DOHH2 (cell line): ENCODE measurements at regions not wholly inside any gene's neighbourhood (a gene's known extent, or its start where the extent isn't known, plus 50 kb on each side); places are given as distances from the start of the nearest gene placed in this dataset.

Source experiments
- CTCF ChIP-seq: fragments of 200-600 bp; sonication (generic); IDR thresholded peaks from one replicate; pipeline ENCODE4 v1.5.1; 2014; ENCODE audit warnings: antibody characterized with exemption, mild to moderate bottlenecking, low read depth, low read length; ENCODE audit not compliant: poor library complexity, severe bottlenecking
- EZH2phosphoT487 ChIP-seq: fragments of 200-600 bp; sonication (generic); IDR thresholded peaks from 2 replicates; pipeline ENCODE4 v1.6.1; 2017; ENCODE audit warnings: borderline replicate concordance, mild to moderate bottlenecking, antibody characterized with exemption, low read length, moderate library complexity, mixed read lengths

GRCh38 chr9:4926239-4926638 is 58.8 kb upstream of the JAK2 start:
- TF ChIP-seq CTCF (no peak), EZH2phosphoT487 (no peak)
